Renal cortical epithelial cell (primary cell): ENCODE measurements at regions not wholly inside any gene's neighbourhood (a gene's known extent, or its start where the extent isn't known, plus 50 kb on each side); places are given as distances from the start of the nearest gene placed in this dataset.
A peak's percentile ranks its signal among the peaks of the same experiment; 100 is the strongest.
"Not testable (repeated sequence)": the region's sequence is repeated elsewhere in the genome, so short reads cannot be mapped to it uniquely, and the experiment has no call there.

ENCODE experiments used
- DNase-seq: peaks from one replicate; pipeline ENCODE4 v3.0.0-alpha.2; 2011; ENCODE audit warnings: low read depth

DNA sequence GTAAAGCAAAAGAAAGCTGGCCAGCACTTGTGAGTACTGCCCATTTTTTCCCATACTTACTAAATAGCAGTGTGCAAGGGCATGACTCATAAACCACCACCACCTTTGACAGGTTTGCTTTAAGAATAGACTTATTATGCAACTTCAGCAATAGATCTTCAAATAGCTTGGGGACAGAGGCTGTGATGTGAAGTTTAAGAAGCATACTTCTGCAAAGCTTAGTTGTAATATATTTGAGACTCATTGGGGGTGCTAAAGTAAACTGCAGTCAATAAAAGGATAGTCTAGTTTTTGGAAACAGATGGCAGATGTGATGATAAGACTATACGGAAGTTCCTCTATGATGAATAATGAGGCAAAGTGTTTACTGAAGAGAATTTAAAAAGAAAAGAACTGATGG, 210.0 kb downstream of the PLA2G4A start:
- peak; percentile 83 for DNase-seq

DNA sequence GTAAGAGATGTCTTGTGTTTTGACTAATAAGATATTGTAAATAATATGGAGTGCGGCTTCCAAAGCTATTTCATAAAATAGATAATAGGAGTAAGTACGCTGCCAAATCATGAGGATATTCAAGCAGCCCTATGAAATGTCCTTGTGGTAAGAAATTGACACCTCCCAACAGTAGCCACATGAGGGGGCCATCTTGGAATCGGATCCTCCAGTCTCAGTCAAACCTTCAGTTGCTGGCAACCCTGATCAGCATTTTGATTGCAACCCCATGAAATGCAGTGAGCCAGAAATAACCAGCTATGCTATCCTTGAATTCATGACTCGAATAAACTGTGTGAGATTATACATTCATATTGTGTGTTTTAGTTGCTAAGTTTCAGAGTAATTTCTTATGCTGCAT, 212.4 kb downstream of the PLA2G4A start:
- DNase-seq: no peak

DNA sequence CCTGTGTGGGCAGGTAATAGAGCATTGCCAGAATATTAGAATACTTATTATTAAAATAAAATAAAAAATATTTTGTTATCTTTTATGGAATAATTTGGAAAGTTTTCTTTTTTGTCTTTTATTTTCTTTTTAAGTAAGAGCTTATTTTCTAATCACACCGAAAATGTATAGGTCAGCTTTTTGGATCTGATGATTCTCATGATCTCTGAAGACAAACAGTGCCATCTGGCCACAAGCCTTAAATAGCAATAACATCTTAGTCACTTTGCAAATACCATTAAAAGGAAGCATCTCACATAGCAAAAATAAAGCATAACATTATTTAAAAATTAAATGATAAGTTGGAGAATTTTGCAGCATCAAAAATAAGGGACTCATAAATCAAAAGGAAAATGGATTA, 213.8 kb downstream of the PLA2G4A start:
- DNase-seq: no peak

DNA sequence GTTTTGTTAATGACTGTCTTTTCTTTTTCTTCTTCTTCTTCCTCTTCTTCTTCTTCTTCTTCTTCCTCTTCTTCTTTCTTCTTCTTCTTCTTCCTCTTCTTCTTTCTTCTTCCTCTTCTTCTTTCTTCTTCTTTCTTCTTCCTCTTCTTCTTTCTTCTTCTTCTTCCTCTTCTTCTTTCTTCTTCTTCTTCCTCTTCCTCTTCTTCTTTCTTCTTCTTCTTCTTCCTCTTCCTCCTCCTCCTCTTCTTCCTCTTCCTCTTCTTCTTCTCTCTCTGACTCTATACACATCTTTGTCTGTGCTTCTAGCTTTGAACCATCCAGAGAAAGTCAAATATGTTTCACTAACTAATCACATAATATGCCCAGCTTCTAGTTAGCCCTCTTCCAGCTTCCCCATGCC, 214.7 kb downstream of the PLA2G4A start:
- not testable (repeated sequence) for DNase-seq

DNA sequence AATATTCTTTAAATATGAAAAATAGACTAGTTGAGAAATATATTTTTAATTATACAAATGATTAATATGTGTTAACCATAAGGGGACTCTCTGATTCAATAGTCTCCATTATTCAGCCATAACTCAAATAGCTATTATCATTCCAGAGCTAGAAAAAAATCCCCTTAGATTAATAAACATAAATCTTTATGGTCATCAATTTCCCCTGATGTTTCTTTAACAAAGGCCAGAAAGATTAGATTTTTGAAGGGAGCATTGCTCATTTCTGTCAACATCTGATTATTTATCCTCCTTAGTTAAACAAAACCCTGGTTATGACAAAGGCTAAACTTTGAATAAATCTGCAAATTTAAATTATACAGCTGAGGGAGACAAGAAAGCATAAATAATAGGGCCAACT, 215.7 kb downstream of the PLA2G4A start:
- no peak for DNase-seq

DNA sequence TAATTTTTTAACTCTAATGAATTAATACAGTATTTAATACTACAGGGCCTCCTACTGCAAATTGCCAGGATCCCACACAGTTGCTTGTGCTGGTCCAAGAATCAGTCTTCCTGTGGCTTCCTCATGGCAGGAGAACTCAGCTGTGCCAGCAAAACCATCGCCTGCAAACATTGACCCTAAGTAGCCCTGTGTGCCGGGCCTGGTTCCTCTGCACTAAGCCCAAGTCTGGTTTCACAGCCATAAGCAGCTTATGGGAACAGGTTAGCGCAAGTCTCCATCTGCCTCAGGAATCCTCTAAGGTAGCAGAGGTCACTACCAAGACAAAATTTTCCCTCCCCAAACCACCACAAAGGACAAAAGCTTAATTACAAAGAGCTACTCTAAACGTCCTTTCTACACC, 216.6 kb downstream of the PLA2G4A start:
- DNase-seq: no peak

DNA sequence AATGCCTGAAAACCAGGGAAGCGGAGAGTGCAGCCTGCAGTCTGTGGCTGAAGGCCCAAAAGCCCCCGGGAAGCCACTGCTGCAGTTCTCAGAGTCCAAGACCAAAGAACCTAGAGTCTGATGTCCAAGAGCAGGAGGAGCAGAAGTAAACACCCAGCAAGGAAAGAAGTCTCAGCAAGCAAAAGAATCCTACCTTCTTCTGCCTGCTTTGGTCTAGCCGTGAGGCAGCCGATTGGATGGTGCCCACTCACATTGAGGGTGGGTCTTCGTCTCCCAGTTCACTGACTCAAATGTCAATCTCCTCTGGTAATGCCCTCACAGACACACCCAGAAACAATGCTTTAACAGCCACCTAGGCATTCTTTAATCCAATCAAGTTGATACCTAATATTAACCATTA, 217.5 kb downstream of the PLA2G4A start:
- no peak for DNase-seq

DNA sequence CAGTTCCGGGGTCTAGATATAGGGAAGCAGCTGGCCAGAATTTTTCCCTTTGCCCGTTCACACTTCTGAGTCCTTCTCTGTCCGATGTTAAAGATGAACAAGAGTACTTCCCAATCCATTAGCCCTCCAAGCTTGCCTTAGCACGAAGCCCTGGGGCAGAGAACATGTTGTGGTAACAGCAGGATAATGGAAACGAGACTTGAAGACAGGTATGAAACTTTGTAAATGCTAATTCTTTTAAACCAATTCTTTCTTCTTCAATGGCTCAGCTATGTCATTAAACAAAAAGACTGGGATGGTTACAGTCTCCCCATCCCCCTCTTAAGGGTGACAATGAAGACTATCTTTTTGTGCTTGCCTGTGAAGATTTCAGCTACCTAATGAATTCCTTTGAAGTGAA, 218.5 kb downstream of the PLA2G4A start:
- DNase-seq: no peak

DNA sequence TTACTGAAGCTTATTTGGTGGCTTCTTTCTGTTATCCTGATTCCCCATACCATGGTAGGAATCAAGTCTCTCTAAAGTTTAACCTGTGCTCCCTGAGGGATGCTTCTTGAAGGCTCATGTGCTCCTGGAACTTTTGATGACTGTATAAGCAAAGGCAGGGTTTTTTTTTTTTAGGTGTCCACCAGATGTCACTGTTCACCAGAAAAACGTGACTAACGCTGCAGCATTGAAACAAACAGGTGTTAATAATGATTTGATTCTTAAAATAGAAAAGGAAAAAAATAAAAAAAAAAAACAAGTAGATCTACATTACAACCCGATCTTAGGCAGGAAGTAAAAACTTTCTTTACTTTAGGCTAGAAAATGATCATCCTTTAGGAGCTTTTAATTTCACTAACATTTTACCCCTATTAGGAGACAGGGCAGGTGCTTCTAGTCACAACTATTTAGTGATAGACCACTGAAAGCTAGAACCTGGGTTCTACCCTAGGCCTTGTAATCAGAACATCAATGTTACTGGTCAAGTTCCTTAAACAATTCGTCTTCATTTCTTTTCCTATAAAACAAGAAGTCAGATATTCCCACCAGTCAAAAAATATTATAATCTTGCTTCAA, 223.0 kb downstream of the PLA2G4A start:
- DNase-seq: peak; percentile 54

DNA sequence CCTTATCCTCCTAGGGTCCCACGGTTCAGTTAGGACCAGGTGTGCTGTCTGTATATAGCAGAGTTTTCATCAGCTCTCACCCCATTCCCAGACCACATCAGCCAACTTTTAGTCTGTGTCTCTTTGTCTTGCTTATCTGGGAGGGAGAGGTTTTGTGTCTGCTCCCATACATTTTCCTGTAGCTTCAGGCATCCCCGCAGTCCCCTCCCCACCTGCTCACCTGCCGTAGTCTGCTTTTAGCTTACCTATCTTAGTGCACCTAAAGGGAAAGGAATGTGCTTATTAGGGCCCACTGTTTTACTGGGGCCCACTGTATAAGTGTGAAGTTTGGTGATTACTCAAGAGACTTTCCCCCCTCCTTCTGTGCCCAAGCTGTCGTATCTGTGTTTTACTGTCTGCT, 225.1 kb downstream of the PLA2G4A start:
- no peak for DNase-seq

DNA sequence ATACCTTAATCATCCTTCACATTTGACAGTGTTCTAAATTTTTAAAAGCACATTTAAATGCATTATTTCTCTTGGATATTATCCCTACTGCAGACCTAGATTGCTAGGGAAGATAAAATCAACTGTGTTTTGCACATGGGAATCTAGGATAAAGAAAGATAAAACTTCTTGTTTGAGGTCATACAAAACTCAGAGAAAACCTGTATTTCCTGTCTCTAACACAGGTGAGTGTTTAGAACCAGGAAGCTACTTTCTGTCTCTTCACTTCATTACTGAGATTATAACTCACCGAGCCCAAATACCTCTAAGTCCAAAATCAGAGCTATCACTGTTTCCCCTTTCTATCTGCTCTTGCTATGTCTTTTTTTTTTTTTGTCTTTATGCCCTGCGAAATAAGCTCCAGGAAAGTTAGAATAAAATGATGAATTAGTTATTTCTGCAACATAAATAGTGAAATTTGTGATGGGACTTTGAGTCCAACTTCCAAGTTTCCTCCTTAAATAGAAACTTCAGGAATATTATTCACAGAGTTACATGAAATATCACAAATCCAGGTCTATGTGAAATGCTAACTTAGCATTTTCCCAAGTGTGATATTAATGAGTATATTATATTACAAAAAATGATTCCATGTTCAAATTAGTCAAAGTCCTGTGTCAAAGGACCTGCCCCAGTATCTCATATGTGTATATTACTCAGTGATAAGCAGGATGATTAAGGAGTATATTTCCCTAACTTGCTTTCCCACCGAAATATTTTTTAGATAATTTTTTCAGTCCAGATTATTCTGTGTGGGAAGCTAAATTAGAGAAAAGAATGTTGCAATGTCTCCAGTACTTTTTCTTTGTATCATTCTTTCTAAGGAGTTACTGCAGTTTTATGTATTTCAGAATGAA, 226.4 kb downstream of the PLA2G4A start:
- DNase-seq: no peak

DNA sequence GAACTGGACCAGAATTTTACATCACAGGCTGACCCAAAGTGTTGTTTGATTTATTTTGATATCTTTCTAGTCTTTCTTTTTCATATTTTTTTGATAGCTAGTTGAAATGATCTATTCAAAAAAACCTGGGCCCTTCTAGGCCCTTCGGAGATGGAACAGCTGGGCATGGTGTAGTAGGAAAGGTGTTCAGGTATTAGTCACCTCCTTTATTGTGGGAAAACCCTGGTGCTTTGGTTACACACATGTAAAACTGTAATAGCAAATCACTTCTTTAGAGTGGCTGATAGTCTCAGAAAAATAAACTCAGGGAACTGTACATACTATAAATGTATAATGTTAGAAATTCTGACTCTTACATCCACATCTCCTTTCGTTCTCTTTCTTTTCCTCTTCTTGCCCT, 234.5 kb downstream of the PLA2G4A start:
- no peak for DNase-seq

DNA sequence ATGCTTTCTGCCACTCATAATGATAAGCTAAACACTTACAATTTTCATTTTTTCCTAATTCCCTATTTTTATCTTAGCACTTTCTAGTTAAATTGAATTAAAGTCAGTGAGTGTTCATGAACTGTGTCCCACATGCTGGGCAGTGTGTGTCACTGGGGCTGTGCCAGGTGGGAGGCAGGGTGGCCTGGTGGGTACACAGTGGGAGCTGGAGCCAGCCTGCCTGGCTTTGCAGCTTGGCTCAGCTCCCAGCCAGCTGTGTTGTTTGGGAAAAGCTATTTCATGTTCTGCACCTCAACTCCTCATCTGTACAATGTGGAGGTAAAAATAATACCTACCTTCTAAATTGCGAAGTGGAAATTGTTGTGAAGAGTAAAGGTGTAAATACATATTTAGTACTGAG, 238.4 kb downstream of the PLA2G4A start:
- no peak for DNase-seq

DNA sequence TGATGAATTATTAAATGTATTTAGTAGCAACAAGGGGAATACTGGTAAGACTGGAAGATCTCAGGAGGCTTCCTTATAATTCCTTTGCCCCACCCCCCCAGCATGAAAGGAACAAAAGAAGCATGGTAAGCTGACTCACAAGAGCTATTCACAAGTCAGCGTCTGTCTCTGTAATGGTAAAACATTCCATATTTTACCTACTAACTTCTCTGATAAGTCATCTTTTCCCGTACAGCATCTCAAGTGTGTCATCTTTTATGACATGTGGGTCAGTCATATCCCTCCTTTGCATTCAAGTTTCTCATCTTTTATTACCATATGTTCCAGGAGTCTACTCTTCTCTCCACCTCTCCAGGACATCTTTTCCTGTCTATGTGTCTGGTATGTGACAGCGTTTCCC, 241.3 kb downstream of the PLA2G4A start:
- no peak for DNase-seq

DNA sequence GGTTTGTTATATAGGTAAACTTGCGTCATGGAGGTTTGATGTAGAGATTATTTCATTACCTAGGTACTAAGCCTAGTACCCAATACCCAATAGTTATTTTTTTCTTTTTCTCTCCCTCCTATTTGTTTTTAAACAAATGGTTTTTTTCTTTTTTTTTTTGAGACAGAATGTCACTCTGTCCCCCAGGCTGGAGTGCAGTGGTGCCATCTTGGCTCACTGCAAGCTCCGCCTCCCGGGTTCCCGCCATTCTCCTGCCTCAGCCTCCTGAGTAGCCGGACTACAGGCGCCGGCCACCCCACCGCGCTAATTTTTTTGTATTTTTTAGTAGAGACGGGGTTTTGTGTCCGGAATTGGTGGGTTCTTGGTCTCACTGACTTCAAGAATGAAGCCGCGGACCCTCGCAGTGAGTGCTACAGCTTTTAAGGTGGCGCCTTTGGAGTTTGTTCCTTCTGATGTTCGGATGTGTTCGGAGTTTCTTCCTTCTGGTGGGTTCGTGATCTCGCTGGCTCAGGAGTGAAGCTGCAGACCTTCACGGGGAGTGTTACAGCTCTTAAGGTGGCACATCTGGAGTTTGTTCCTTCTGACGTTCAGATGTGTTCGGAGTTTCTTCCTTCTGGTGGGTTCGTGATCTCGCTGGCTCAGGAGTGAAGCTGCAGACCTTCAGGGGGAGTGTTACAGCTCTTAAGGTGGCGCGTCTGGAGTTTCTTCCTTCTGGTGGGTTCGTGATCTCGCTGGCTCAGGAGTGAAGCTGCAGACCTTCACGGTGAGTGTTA, 243.7 kb downstream of the PLA2G4A start:
- DNase-seq: peak; percentile 13

DNA sequence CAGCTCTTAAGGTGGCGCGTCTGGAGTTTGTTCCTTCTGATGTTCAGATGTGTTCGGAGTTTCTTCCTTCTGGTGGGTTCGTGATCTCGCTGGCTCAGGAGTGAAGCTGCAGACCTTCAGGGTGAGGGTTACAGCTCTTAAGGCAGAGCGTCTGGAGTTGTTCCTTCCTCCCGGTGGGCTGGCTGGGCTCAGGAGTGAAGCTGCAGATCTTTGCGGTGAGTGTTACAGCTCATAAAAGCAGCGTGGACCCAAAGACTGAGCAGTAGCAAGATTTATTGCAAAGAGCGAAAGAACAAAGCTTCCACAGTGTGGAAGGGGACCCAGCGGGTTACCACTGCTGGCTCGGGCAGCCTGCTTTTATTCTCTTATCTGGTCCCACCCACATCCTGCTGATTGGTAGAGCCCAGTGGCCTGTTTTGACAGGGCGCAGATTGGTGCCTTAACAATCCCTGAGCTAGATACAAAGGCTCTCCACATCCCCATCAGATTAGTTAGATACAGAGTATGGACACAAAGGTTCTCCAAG, 244.3 kb downstream of the PLA2G4A start:
- DNase-seq: peak; percentile 16

DNA sequence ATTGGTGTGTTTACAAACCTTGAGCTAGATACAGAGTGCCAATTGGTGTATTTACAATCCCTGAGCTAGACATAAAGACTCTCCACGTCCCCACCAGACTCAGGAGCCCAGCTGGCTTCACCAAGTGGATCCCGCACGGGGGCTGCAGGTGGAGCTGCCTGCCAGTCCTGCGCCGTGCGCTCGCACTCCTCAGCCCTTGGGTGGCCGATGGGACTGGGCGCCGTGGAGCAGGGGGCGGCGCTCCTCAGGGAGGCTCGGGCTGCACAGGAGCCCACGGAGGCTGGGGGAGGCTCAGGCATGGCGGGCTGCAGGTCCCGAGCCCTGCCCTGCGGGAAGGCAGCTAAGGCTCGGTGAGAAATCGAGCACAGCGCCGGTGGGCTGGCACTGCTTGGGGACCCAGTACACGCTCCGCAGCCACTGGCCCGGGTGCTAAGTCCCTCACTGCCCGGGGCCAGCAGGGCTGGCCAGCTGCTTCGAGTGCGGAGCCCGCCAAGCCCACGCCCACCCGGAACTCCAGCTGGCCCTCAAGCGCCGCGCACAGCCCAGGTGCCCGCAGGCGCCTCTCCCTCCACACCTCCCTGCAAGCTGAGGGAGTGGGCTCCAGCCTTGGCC, 245.0 kb downstream of the PLA2G4A start:
- DNase-seq: not testable (repeated sequence)

DNA sequence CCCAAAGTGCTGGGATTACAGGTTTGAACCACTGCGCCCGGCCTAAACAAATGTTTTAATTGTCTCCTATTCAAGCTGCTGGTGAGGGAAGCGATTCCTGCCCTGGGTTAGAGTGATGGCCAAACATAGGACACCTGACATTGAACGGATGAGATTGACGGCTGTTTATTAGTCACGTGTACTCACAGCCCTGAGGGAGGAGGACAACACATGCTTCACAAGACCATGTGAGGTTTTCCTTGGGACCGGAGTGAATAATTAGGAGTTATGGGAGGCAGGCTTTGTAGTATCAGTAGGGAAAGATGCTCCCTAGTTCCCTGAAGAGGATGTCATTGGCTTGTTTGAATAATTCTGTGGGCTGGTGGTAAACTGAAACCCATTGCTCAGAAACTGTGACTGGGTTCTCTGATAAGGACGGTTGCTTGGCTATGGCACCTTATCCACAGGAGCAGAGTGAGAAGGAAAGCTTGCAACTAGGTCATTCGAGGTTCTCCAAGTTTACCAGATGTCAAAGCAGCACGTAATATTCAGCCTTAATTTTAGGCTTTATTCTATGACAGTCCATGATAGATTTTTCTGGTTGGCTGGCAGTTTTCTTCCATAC, 245.8 kb downstream of the PLA2G4A start:
- DNase-seq: no peak

DNA sequence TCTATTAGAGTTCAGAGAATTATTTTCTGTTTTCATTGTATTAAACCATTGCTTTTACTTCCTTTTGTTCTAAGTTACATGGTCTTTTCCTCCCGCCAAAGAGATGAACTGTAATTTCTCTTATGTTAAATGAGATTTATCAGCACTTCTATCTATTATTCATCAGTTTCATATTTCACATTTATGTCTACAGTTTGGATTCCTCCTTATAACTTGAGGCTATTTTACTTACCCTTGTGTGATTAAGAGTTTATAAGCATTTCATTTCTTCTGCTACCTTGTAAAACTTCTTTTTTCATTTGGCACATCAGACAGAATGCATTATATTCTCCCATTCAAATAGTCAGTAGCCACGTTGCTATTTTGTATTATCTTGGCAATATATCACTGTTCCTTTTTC, 248.2 kb downstream of the PLA2G4A start:
- DNase-seq: no peak

DNA sequence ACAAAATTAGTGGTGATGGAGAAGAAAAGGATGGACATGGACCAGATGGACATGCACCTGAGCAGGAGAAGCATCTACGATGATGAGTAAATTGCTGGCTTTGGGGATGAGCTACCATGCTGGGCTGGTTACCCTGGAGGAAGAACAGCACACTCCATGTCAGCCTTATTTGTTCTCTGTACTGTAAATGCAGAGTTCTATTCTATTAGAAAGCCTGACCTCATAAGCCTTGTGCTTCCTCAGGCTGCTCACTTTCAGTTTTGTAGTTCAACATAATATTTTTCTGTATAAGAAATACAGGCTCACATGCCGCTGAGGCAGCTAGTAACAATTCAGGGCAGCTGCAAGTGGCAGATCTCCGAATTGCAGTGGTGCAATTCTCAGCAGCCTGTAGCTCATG, 249.6 kb downstream of the PLA2G4A start:
- DNase-seq: no peak

DNA sequence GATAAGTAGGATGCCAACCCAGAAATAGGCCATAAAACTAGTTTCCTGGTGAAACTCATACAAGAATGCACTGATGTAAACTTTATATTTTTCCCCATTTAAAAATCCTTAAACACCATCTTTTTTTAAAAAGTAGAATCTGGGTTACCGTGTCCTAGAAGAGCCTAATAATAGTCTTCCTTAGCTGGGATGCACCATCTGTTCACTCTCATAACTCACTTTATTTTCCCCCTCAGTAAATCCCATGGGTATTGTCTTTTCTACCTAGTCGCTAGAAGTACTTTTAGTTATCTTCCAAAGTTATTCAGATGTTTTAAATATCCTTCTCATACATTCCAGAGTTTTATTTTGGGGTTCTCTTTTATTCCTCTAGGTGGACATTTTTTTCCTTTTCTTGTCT, 250.2 kb downstream of the PLA2G4A start:
- no peak for DNase-seq

DNA sequence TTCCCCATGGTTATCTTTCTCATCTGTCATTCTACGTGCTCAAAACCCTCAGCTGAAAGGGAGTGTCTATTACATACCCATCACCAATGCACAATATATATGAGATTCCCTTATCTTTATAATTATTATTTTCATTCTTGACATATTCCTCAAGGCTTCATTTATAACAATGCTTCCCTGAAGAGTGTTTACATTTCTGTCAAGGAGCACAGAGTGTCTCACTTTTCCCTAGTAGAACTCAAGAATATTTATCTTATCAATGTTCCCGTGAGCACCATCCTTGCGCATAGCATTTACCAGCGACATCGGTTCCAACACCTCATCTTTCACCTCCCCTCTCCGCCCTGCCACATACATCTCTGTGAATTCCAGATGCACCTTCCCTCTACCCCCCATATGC, 250.6 kb downstream of the PLA2G4A start:
- DNase-seq: no peak
